SK-N-SH (cell line): ENCODE measurements at regions not wholly inside any gene's neighbourhood (a gene's known extent, or its start where the extent isn't known, plus 50 kb on each side); places are given as distances from the start of the nearest gene placed in this dataset.

ENCODE experiments used
- CTCF ChIA-PET: fragments of 300-600, 350-600 bp; formaldehyde crosslinking; extraction: SDS; loops from one replicate; lab custom pipeline; 2021; lab: Yijun Ruan, JAX
- POLR2A ChIA-PET: fragments of 350-600 bp; sonication (Branson Sonifier 250); formaldehyde crosslinking; extraction: SDS; loops from one replicate; lab custom pipeline; 2020; ENCODE audit warnings: antibody characterized with exemption, inconsistent platforms; lab: Yijun Ruan, JAX
- DNase-seq: peaks from one replicate; pipeline ENCODE4 v3.0.0; 2012
- H2AFZ ChIP-seq: fragments of 200-600 bp; sonication (generic); 2 replicates; pipeline ENCODE4 v1.8.1; 2016; ENCODE audit warnings: antibody characterized with exemption, mild to moderate bottlenecking, low read depth
- H3F3A ChIP-seq: fragments of 200-600 bp; sonication (generic); replicated peaks from 2 replicates; pipeline ENCODE3; 2016; ENCODE audit warnings: antibody characterized with exemption, mild to moderate bottlenecking; ENCODE audit not compliant: insufficient read depth
- H3K27ac ChIP-seq, 2 experiments: fragments of 200-500 bp in 1 of 2; fragments of 200-600 bp in 1 of 2; sonication (Bioruptor generic) in 1 of 2; sonication (generic), shearing (Covaris generic) in 1 of 2; 2 replicates each; pipeline versions ENCODE4 v1.5.1 to v1.6.1; 2014 to 2016; ENCODE audit warnings: low read depth in 2 of 2, inconsistent platforms in 1 of 2, low read length in 1 of 2, mild to moderate bottlenecking in 1 of 2, mixed read lengths in 1 of 2
- H3K27me3 ChIP-seq: fragments of 200-600 bp; sonication (generic), shearing (Covaris generic); 2 replicates; pipeline ENCODE4 v1.6.1; 2016; ENCODE audit warnings: mixed run types; ENCODE audit not compliant: insufficient read depth
- H3K36me3 ChIP-seq, 2 experiments: fragments of 200-500 bp in 1 of 2; fragments of 200-600 bp in 1 of 2; sonication (Bioruptor generic) in 1 of 2; sonication (generic) in 1 of 2; replicated peaks in 1 of 2; 2 replicates each; pipeline versions ENCODE3 to v1.5.1; 2014 to 2016; ENCODE audit warnings: low read length in 1 of 2, mild to moderate bottlenecking in 1 of 2; ENCODE audit not compliant: insufficient read depth in 2 of 2, control insufficient read depth in 1 of 2
- H3K4me1 ChIP-seq, 2 experiments: fragments of 200-500 bp in 1 of 2; fragments of 200-600 bp in 1 of 2; sonication (Bioruptor generic) in 1 of 2; sonication (generic), shearing (Covaris generic) in 1 of 2; 2 replicates each; pipeline versions ENCODE4 v1.5.1 to v1.6.1; 2014 to 2016; ENCODE audit warnings: low read depth in 1 of 2, low read length in 1 of 2, mixed run types in 1 of 2; ENCODE audit not compliant: insufficient read depth in 2 of 2, control insufficient read depth in 1 of 2
- H3K4me2 ChIP-seq: fragments of 200-600 bp; sonication (generic), shearing (Covaris generic); 2 replicates; pipeline ENCODE4 v1.6.1; 2017; ENCODE audit warnings: mixed run types
- H3K4me3 ChIP-seq, 2 experiments: fragments of 200-500 bp in 1 of 2; fragments of 200-600 bp in 1 of 2; sonication (Bioruptor generic) in 1 of 2; sonication (generic), shearing (Covaris generic) in 1 of 2; 2 replicates each; pipeline versions ENCODE4 v1.5.1 to v1.8.1; 2014 to 2016; ENCODE audit warnings: low read depth in 2 of 2, inconsistent platforms in 1 of 2, low read length in 1 of 2, mild to moderate bottlenecking in 1 of 2, mixed read lengths in 1 of 2, moderate library complexity in 1 of 2
- H3K79me2 ChIP-seq: fragments of 200-600 bp; sonication (generic); 2 replicates; pipeline ENCODE4 v1.8.1; 2017; ENCODE audit warnings: mild to moderate bottlenecking; ENCODE audit not compliant: insufficient read depth
- H3K9ac ChIP-seq: fragments of 200-600 bp; sonication (generic); 2 replicates; pipeline ENCODE4 v1.6.1; 2017; ENCODE audit warnings: mixed run types
- H3K9me2 ChIP-seq: fragments of 200-600 bp; sonication (generic); 2 replicates; pipeline ENCODE4 v1.6.1; 2017; ENCODE audit warnings: mixed run types
- H3K9me3 ChIP-seq: fragments of 200-600 bp; sonication (generic); 2 replicates; pipeline ENCODE4 v1.6.1; 2017; ENCODE audit warnings: mixed run types, mild to moderate bottlenecking, moderate library complexity
- H4K20me1 ChIP-seq: fragments of 200-600 bp; sonication (generic); 2 replicates; pipeline ENCODE4 v1.6.1; 2017; ENCODE audit warnings: mild to moderate bottlenecking, mixed run types; ENCODE audit not compliant: insufficient read depth
- CHD2 ChIP-seq: fragments of 150-350 bp; IDR thresholded peaks from 2 replicates; pipeline ENCODE4 v1.6.1; 2018; ENCODE audit warnings: low read length; ENCODE audit not compliant: partially characterized antibody
- CTCF ChIP-seq: fragments of 200-600 bp; sonication (generic); IDR thresholded peaks from 2 replicates; pipeline ENCODE4 v1.6.1; 2017; ENCODE audit warnings: antibody characterized with exemption, mild to moderate bottlenecking, moderate library complexity
- EP300 ChIP-seq, 2 experiments: IDR thresholded peaks; 2 replicates each; pipeline versions ENCODE4 v1.4.0 to v1.6.1; 2012; ENCODE audit warnings: borderline replicate concordance in 1 of 2, low read depth in 1 of 2, low read length in 1 of 2
- FOSL2 ChIP-seq: IDR thresholded peaks from 2 replicates; pipeline ENCODE4 v1.4.0; 2012; ENCODE audit warnings: low read depth, mild to moderate bottlenecking, moderate library complexity, borderline replicate concordance
- NFIC ChIP-seq: IDR thresholded peaks from 2 replicates; pipeline ENCODE4 v1.4.0; 2012; ENCODE audit warnings: borderline replicate concordance
- POLR2AphosphoS5 ChIP-seq: IDR thresholded peaks from 2 replicates; pipeline ENCODE4 v1.6.1; 2012; ENCODE audit warnings: low read depth, low read length
- RAD21 ChIP-seq: IDR thresholded peaks from 2 replicates; pipeline ENCODE4 v1.6.1; 2012; ENCODE audit warnings: mild to moderate bottlenecking, low read length
- RCOR1 ChIP-seq: fragments of 150-350 bp; IDR thresholded peaks from 2 replicates; pipeline ENCODE4 v1.6.1; 2017; ENCODE audit warnings: antibody characterized with exemption, low read length
- RFX5 ChIP-seq: IDR thresholded peaks from 2 replicates; pipeline ENCODE4 v1.6.1; 2012; ENCODE audit warnings: mild to moderate bottlenecking, improper control_type of control experiment, low read length
- RXRA ChIP-seq: IDR thresholded peaks from 2 replicates; pipeline ENCODE4 v1.4.0; 2012; ENCODE audit warnings: low read depth, mild to moderate bottlenecking, borderline replicate concordance
- SMC3 ChIP-seq: IDR thresholded peaks from 2 replicates; pipeline ENCODE4 v1.6.1; 2012; ENCODE audit warnings: low read depth, low read length, improper control_type of control experiment
- TAF1 ChIP-seq: IDR thresholded peaks from 2 replicates; pipeline ENCODE4 v1.6.1; 2012; ENCODE audit warnings: low read depth, mild to moderate bottlenecking, low read length, moderate library complexity, borderline replicate concordance
- TCF12 ChIP-seq: IDR thresholded peaks from 2 replicates; pipeline ENCODE4 v1.4.0; 2012
- TEAD4 ChIP-seq: IDR thresholded peaks from 2 replicates; pipeline ENCODE4 v1.4.0; 2012; ENCODE audit warnings: mild to moderate bottlenecking, borderline replicate concordance; ENCODE audit not compliant: insufficient read depth
- USF1 ChIP-seq: IDR thresholded peaks from 2 replicates; pipeline ENCODE4 v1.4.0; 2012; ENCODE audit warnings: low read depth, borderline replicate concordance
- YY1 ChIP-seq: IDR thresholded peaks from 2 replicates; pipeline ENCODE4 v1.4.0; 2012; ENCODE audit warnings: low read depth, mild to moderate bottlenecking
- WGBS: methylation state at CpG from one replicate; pipeline ENCODE4 v1.1.6; 2017; ENCODE audit warnings: low lambda C conversion rate; 5-methylcytosine and 5-hydroxymethylcytosine counted together
- TF ChIP-seq, protein P1 (sequence below): IDR thresholded peaks from 2 replicates; pipeline ENCODE4 v1.4.0; 2012; ENCODE audit warnings: low read depth, borderline replicate concordance

- H3K9ac ChIP-seq, result no peak overlapping the region
- CTCF ChIA-PET, result interaction anchor here (1.1 to 2.0 kb wide), 3 partner anchors 11 to 744 kb away, joined by 3 to 13 read pairs (median 8); no protein-coding TSS in a partner anchor
- 61% methylated on average over 5 of the region's 5 CpGs for WGBS
- no peaks in the 10 kb centered on the region for H3K9me2 ChIP-seq
- no peak overlapping the region for H2AFZ ChIP-seq
- POLR2A ChIA-PET, result no interaction called here
- no peak overlapping the region for H3K4me3 ChIP-seq
- H4K20me1 ChIP-seq, result no peaks in the 10 kb centered on the region
- no peaks in the 10 kb centered on the region for H3K27me3 ChIP-seq
- TF ChIP-seq FOSL2 (no peak), NFIC (no peak), POLR2AphosphoS5 (no peak), TAF1 (no peak), RFX5 (no peak)
- H3K9me3 ChIP-seq, result no peaks in the 10 kb centered on the region
- no peaks in the 10 kb centered on the region for H3K4me1 ChIP-seq
- H3F3A ChIP-seq, result peaks cover 19% of the 10 kb centered on the region
- no peaks in the 10 kb centered on the region for H3K79me2 ChIP-seq
- no peak overlapping the region for H3K27ac ChIP-seq
- DNase-seq, result no peak
- H3K4me2 ChIP-seq, result no peak overlapping the region
- no peaks in the 10 kb centered on the region for H3K36me3 ChIP-seq
These were observed 107.9 kb upstream of the PALMD start for GRCh38 chr1:99537886-99538617.

DNA sequence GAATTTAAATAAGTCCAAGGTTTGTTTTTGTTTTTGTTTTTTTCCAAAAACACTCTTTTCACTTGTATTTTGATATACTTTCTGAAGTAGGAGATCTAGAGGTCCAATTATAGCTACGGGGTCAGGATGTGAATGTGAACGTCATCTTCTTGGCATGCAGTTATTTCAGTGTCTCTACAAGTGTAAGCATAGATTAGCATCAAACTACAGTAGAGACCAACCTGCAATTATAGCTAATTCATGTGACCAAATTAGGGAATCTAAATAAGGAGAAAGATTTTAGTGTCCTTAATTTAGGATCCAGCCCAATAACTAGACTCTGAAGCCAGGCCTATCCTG is 107.3 kb upstream of the PALMD start:
- Histone ChIP-seq H3K4me1 (no peaks in the 10 kb centered on the region), H2AFZ (no peak overlapping the region), H4K20me1 (no peaks in the 10 kb centered on the region), H3F3A (peaks cover 20% of the 10 kb centered on the region), H3K4me3 (no peak overlapping the region), H3K9ac (no peak overlapping the region), H3K79me2 (no peaks in the 10 kb centered on the region), H3K27ac (no peak overlapping the region), H3K9me2 (no peaks in the 10 kb centered on the region), H3K4me2 (no peak overlapping the region), H3K36me3 (no peaks in the 10 kb centered on the region), H3K27me3 (no peaks in the 10 kb centered on the region), H3K9me3 (no peaks in the 10 kb centered on the region)
- 82% methylated on average over 2 of the region's 2 CpGs for WGBS
- TF ChIP-seq TEAD4, result no peak
- no peak for TF ChIP-seq CHD2
- no peak for TF ChIP-seq FOSL2
- TF ChIP-seq, protein P1, sequence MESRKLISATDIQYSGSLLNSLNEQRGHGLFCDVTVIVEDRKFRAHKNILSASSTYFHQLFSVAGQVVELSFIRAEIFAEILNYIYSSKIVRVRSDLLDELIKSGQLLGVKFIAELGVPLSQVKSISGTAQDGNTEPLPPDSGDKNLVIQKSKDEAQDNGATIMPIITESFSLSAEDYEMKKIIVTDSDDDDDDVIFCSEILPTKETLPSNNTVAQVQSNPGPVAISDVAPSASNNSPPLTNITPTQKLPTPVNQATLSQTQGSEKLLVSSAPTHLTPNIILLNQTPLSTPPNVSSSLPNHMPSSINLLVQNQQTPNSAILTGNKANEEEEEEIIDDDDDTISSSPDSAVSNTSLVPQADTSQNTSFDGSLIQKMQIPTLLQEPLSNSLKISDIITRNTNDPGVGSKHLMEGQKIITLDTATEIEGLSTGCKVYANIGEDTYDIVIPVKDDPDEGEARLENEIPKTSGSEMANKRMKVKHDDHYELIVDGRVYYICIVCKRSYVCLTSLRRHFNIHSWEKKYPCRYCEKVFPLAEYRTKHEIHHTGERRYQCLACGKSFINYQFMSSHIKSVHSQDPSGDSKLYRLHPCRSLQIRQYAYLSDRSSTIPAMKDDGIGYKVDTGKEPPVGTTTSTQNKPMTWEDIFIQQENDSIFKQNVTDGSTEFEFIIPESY, result no peak
- no peak for TF ChIP-seq TCF12
- TF ChIP-seq POLR2AphosphoS5, result no peak
- no peak for TF ChIP-seq EP300 (IDR thresholded peaks at IDR 0.05; ENCODE audit: borderline replicate concordance in 1 of 2, low read depth in 1 of 2, low read length in 1 of 2)
- TF ChIP-seq USF1, result no peak
- no peak for TF ChIP-seq RAD21
- TF ChIP-seq SMC3, result no peak
- TF ChIP-seq RCOR1, result no peak
- TF ChIP-seq RXRA, result no peak
- no peak for TF ChIP-seq YY1
- TF ChIP-seq CTCF, result no peak
- ChIA-PET POLR2A (no interaction called here), CTCF (interaction anchor here (1.1 to 1.9 kb wide), 3 partner anchors 12 to 744 kb away, joined by 3 to 8 read pairs (median 3); no protein-coding TSS in a partner anchor)
- DNase-seq, result no peak
